ENCODE measurements at regions not wholly inside any gene's neighbourhood (a gene's known extent, or its start where the extent isn't known, plus 50 kb on each side); places are given as distances from the start of the nearest gene placed in this dataset.
"Not testable (repeated sequence)": the region's sequence is repeated elsewhere in the genome, so short reads cannot be mapped to it uniquely, and the experiment has no call there.

DNA sequence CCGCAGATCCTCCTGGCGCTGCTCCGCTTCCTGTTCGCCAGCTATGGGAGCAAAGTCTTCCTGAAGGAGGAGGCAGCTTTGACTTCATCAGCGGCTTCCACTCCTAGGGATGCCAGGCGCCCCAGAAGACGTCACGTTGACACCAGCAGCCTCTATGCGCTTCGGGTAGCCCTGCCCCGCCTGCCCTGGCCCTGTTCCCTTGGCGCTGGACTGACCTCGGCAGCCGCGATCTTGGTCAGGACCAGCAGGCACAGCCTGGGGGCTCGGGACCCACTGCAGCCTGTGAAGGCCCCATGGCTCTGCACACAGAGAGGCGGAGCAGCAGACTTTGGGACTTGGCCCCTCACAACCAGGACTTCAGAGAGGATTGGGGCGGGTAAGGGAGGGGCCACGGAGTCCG, 957.8 kb downstream of the RPIA start:
- ATAC-seq; H3K4me3 ChIP-seq; intact Hi-C loops (cut with DNase I); FAIRE-seq; H3K36me3 ChIP-seq; H3K4me1 ChIP-seq; H3K9me3 ChIP-seq; H3K27me3 ChIP-seq; H3K27ac ChIP-seq: not testable (repeated sequence)
- 15 to 21% methylated on average over 9 to 13 of the region's 20 CpGs for WGBS, 2 donors
- DNase-seq, result peak in 1 of 6 donors; percentile 39

- H3K9me3 ChIP-seq; intact Hi-C loops (cut with DNase I); H3K4me1 ChIP-seq; FAIRE-seq; H3K4me3 ChIP-seq; H3K36me3 ChIP-seq; H3K27me3 ChIP-seq; ATAC-seq; H3K27ac ChIP-seq: not testable (repeated sequence)
- DNase-seq, result peak in 1 of 6 donors; percentile 54
- WGBS, 2 donors, result 61 to 80% methylated on average over 4 of the region's 4 CpGs
These were observed 987.8 kb downstream of the RPIA start for GRCh38 chr2:89679254-89679653.

Measured in pancreas (tissue), 10 donors.